GM12875 (cell line): ENCODE measurements at regions not wholly inside any gene's neighbourhood (a gene's known extent, or its start where the extent isn't known, plus 50 kb on each side); places are given as distances from the start of the nearest gene placed in this dataset.
"Not testable (repeated sequence)": the region's sequence is repeated elsewhere in the genome, so short reads cannot be mapped to it uniquely, and the experiment has no call there.

Experiments
- H3K4me3 ChIP-seq: one replicate; pipeline ENCODE4 v1.5.1; 2011; ENCODE audit warnings: low read depth, low read length, control low read depth
- CTCF ChIP-seq: IDR thresholded peaks from 2 replicates; pipeline ENCODE4 v1.5.1; 2011; ENCODE audit warnings: low read depth, mild to moderate bottlenecking, control low read depth, inconsistent platforms, low read length, moderate library complexity, borderline replicate concordance; ENCODE audit not compliant: insufficient read depth

- no peak for TF ChIP-seq CTCF
- H3K4me3 ChIP-seq, result no peak overlapping the region
Observed at GRCh38 chr5:104909803-104910202, 1347.2 kb upstream of the NUDT12 start.

GRCh38 chr5:104904561-104904960 is 1342.0 kb upstream of the NUDT12 start:
- TF ChIP-seq CTCF, result no peak
- H3K4me3 ChIP-seq, result no peak overlapping the region

- TF ChIP-seq CTCF, result no peak
- H3K4me3 ChIP-seq, result no peak overlapping the region
Observed at GRCh38 chr5:104903941-104904340, 1341.4 kb upstream of the NUDT12 start.

GRCh38 chr5:104891596-104891995 is 1329.0 kb upstream of the NUDT12 start:
- TF ChIP-seq CTCF, result no peak
- H3K4me3 ChIP-seq, result no peak overlapping the region

GRCh38 chr5:104890767-104891166 is 1328.2 kb upstream of the NUDT12 start:
- TF ChIP-seq CTCF, result no peak
- H3K4me3 ChIP-seq, result no peak overlapping the region

- TF ChIP-seq CTCF, result no peak
- no peak overlapping the region for H3K4me3 ChIP-seq
Observed at GRCh38 chr5:104859437-104859836, 1296.8 kb upstream of the NUDT12 start.

- H3K4me3 ChIP-seq, result not testable (repeated sequence)
Observed at GRCh38 chr5:104852099-104852498, 1289.5 kb upstream of the NUDT12 start.

- TF ChIP-seq CTCF, result no peak
- no peak overlapping the region for H3K4me3 ChIP-seq
Observed at GRCh38 chr5:104845541-104845940, 1283.0 kb upstream of the NUDT12 start.
